ENCODE measurements at regions not wholly inside any gene's neighbourhood (a gene's known extent, or its start where the extent isn't known, plus 50 kb on each side); places are given as distances from the start of the nearest gene placed in this dataset.

GRCh38 chr13:100855151-100855550 lies 180.6 kb upstream of the TMTC4 start:
- DNase-seq: no peak

GRCh38 chr13:100854006-100854405 lies 179.4 kb upstream of the TMTC4 start:
- DNase-seq: peak in 2 of 58 donors; percentile 4 to 15

GRCh38 chr13:100853434-100853833 lies 178.8 kb upstream of the TMTC4 start:
- DNase-seq: no peak

- no peak for DNase-seq
Observed at GRCh38 chr13:100852146-100852545, 177.6 kb upstream of the TMTC4 start.

DNA sequence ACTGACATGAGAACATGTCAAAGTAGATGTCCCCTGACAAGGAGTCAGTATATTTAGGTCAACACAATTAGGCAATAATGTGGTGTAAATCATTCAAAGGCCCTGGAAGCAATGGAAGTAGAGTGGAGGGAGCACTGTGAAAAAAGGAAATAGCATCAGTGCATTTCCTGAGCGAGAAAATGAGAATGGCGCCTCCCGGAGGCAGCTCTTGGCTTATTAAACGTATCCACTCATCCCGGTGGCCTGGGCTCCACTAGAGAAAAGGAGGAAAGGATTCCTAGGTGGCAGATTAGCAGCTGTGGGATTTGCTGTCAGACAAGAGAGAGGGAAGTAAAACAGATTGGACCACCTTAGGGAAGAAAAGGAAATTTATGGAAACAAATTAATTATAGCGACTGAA lies 173.7 kb upstream of the TMTC4 start:
- no peak for DNase-seq

GRCh38 chr13:100845128-100845757 lies 170.6 kb upstream of the TMTC4 start:
- no peak for DNase-seq

GRCh38 chr13:100842136-100842535 lies 167.5 kb upstream of the TMTC4 start:
- no peak for DNase-seq

DNA sequence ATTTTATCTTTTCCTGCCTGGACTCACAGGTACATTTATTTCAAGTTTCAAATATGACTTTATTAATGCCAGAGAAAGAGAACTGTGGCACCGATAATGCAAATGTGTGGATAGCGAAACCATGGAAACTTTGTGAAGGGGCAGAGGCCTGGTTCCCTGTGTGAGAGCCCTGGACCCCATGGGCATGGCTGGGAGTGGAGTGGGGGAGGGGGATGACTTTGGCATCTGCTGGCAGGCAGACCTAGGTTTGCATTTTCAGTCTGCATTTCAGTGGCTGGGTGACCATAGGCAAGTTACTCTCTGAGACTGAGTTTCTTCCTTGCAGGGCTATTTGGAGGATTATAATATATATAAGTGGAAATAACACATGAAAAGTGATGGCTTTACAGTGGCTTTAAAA lies 163.8 kb upstream of the TMTC4 start:
- no peak for DNase-seq

- DNase-seq: no peak
Observed at GRCh38 chr13:100837631-100838030, 163.0 kb upstream of the TMTC4 start.

DNA sequence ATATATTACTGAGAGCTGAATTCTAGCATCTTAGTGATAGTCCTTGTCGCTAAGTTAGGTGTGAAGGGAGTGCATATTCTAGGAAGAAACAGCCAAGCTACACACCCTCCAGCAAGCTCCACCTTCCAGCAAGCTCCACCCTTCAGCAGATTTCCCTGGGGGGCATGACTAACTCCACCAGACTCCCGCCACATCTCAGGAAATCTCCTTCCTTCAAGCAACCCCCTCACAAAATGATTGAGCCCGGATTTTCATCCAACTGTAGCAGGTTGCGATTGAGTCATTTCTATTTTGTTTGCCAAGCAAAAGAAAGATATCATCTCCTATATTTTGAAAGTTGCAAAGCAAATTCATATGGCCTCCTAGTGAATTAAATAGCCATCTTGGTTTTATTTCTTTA lies 162.1 kb upstream of the TMTC4 start:
- peak in 7 of 58 donors; percentile 3 to 45 (median 8) for DNase-seq

DNA sequence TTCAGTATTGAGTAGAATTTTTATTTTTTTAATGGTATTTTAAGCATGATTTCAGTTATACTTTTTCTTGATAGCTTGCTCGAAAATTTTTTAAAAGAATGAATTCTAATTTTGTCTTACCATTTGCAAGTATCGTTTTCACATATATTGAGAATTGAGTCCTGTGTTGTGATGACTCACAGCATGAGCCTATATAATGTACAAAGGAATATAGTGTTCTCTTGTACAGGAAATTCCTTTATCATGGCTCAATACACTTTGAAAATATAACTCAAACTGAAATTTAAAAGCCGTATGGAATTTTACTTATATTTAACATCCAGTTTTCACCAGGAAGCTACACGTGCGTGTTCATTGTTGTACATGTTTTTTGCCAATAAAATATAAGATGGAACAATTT lies 161.1 kb upstream of the TMTC4 start:
- DNase-seq: no peak

DNA sequence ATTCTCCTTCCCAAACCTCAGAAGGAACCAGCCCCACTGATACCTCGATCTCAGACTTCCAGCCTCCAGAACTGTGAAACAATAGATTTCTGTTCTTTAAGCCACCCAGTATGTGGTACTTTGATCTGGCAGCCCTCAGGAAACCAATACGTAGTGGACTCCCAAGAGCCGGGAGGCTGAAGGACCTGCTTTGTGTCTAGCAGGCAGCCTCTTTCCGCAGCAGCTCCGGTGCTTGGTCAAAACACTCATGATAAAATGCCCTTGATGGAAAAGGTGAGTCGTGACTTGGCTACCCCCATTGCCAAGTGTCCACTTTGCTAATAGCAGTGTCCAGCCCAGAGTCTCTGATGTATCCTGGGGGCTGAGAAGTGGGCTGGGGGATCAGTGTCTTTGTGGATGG lies 158.8 kb upstream of the TMTC4 start:
- DNase-seq: no peak

GRCh38 chr13:100828226-100828625 lies 153.6 kb upstream of the TMTC4 start:
- peak in 3 of 58 donors; percentile 1 to 11 (median 8) for DNase-seq

GRCh38 chr13:100827489-100828176 lies 153.0 kb upstream of the TMTC4 start:
- DNase-seq: no peak

DNA sequence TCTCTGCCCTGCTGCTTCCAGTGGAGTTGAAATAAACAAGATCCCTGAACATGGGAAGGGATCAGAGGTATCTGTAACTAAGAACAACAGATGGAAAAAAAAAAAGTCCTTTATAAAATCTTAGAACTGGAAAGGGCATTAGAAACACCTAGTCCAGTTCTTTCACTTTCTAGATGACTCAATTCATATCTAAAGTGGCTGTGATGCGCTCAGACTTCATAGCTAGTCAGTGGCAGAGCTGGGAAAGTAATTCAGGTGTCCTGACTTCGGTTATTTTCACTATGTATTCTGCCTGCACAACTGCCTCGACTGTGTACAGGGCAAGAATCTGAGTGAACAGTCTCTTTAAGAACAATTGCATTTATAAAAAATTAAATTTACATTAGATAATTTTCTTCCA lies 151.8 kb upstream of the TMTC4 start:
- DNase-seq: no peak

GRCh38 chr13:100825557-100825956 lies 151.0 kb upstream of the TMTC4 start:
- DNase-seq: no peak

- no peak for DNase-seq
Observed at GRCh38 chr13:100824366-100824765, 149.8 kb upstream of the TMTC4 start.

DNA sequence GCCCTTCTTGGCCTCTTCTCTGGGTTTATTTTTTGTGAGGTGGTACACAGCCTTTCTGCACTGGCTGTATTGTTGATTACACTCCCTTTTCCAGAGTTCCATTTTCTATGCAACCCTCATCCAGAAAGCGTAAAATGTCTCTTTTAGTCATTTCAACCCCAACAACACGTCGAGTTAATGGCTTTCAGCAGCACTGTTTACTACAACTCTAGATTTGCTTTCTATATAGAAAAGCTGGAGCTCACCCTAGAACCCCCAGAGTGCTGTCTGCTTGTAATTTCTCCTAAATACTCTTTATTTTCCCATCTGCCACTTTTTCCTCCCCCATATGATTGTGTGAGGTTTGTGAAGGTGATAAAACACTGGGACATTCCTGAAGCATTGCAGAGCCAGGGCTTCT lies 148.9 kb upstream of the TMTC4 start:
- DNase-seq: no peak

DNA sequence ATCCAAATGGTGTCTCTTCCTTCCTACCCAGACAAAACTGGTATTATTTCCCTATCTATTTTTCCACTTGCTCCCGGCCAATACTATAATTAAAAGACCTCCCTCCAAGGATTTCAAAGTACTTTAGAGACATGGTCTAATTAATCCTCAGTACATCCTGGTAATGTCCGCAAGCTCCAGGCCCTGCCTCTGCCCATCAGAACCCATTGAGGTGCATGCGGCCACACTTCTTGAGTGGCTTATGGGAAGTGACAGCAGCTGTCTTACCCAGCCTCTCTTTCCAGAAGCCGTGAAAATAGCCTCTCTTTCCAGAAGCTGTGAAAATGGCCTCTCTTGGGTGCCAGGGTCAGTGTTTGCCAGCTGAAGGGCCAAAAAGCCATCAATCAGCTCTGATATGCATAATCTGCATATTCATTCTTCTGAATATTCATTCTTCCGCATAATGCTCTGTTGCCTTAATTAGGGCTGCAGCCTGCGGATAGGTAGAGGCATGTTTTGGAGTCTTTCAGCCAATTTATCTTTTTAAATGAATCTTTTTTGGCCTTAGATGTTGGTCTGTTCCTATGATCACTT lies 148.4 kb upstream of the TMTC4 start:
- DNase-seq: no peak

- DNase-seq: peak in 34 of 58 donors; percentile 3 to 67 (median 24)
Observed at GRCh38 chr13:100818711-100819110, 144.1 kb upstream of the TMTC4 start.

GRCh38 chr13:100817928-100818327 lies 143.3 kb upstream of the TMTC4 start:
- no peak for DNase-seq

- DNase-seq: no peak
Observed at GRCh38 chr13:100815476-100816046, 141.0 kb upstream of the TMTC4 start.

Measured in anterior cingulate cortex (tissue), 58 donors.